Mesothelial cell of epicardium (in vitro differentiated cells): ENCODE measurements at regions not wholly inside any gene's neighbourhood (a gene's known extent, or its start where the extent isn't known, plus 50 kb on each side); places are given as distances from the start of the nearest gene placed in this dataset.

Experiments used
- DNase-seq, 2 experiments: peaks; one replicate each; pipeline ENCODE4 v3.0.0; 2021; ENCODE audit warnings: low spot score in 2 of 2; ENCODE audit not compliant: unreplicated experiment in 2 of 2
- H3K27ac Mint-ChIP-seq: 2 replicates; pipeline ENCODE4 v1.8.0; 2021; ENCODE audit warnings: mixed read lengths
- H3K27me3 Mint-ChIP-seq: 2 replicates; pipeline ENCODE4 v1.8.0; 2021; ENCODE audit warnings: low read depth, mixed read lengths
- H3K36me3 Mint-ChIP-seq: 2 replicates; pipeline ENCODE4 v1.8.0; 2021; ENCODE audit warnings: mixed read lengths
- H3K4me1 Mint-ChIP-seq: 2 replicates; pipeline ENCODE4 v1.8.0; 2021; ENCODE audit warnings: mixed read lengths
- H3K4me3 Mint-ChIP-seq: 2 replicates; pipeline ENCODE4 v1.8.0; 2021; ENCODE audit warnings: mild to moderate bottlenecking, moderate library complexity, mixed read lengths
- H3K9me3 Mint-ChIP-seq: 2 replicates; pipeline ENCODE4 v1.8.0; 2021; ENCODE audit warnings: mixed read lengths
- TF ChIP-seq, protein P1 (sequence below): fragments of 200-600 bp; sonication (generic); IDR thresholded peaks from one replicate; pipeline ENCODE4 v1.5.0; 2021; ENCODE audit warnings: antibody characterized with exemption; ENCODE audit not compliant: unreplicated experiment

GRCh38 chr10:10118131-10118530 is 899.5 kb upstream of the CELF2 start:
- Mint-ChIP-seq H3K4me1 (no peaks in the 10 kb centered on the region), H3K36me3 (no peaks in the 10 kb centered on the region), H3K9me3 (peaks cover 18% of the 10 kb centered on the region), H3K27ac (no peak overlapping the region), H3K4me3 (no peak overlapping the region), H3K27me3 (peaks cover 10% of the 10 kb centered on the region)
- TF ChIP-seq, protein P1, sequence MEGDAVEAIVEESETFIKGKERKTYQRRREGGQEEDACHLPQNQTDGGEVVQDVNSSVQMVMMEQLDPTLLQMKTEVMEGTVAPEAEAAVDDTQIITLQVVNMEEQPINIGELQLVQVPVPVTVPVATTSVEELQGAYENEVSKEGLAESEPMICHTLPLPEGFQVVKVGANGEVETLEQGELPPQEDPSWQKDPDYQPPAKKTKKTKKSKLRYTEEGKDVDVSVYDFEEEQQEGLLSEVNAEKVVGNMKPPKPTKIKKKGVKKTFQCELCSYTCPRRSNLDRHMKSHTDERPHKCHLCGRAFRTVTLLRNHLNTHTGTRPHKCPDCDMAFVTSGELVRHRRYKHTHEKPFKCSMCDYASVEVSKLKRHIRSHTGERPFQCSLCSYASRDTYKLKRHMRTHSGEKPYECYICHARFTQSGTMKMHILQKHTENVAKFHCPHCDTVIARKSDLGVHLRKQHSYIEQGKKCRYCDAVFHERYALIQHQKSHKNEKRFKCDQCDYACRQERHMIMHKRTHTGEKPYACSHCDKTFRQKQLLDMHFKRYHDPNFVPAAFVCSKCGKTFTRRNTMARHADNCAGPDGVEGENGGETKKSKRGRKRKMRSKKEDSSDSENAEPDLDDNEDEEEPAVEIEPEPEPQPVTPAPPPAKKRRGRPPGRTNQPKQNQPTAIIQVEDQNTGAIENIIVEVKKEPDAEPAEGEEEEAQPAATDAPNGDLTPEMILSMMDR = no peak
- no peak for DNase-seq

DNA sequence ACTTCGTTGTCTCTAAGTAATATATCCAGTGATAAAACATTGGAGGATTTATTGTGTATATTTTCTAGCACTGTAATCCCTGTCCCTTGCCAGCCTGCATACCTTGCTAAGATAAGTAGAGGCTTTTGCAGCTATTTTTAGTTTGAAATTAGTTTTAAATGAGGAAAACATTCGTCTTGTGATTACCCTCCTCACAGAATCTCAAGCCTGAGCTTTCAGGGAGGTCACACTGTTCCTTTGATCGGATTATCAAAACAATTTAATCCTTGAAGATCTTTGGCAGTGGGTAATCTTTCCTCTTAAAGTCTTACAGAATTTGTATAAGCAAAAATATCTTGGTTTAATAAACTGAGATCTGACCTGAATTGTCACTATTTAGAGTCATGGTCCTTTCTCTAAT is 897.0 kb upstream of the CELF2 start:
- H3K4me3 Mint-ChIP-seq = no peak overlapping the region
- peaks cover 20% of the 10 kb centered on the region for H3K9me3 Mint-ChIP-seq
- H3K27me3 Mint-ChIP-seq = peaks cover 9% of the 10 kb centered on the region
- H3K4me1 Mint-ChIP-seq = no peaks in the 10 kb centered on the region
- H3K36me3 Mint-ChIP-seq = no peaks in the 10 kb centered on the region
- no peak overlapping the region for H3K27ac Mint-ChIP-seq
- DNase-seq = no peak
- TF ChIP-seq, protein P1 = no peak

DNA sequence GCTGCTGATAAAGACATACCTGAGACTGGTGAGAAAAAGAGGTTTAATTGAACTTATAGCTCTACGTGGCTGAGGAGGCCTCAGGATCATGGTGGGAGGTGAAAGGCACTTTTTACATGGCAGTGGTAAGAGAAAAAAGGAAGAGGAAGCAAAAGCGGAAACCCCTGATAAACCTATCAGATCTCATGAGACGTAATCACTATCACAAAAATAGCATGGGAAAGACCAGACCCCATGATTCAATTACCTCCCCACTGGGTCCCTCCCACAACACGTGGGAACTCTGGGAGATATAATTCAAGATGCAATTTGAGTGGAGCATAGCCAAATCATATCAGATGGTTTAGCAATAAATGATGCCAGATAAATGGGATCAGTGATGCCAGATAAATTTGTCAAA is 892.0 kb upstream of the CELF2 start:
- no peaks in the 10 kb centered on the region for H3K36me3 Mint-ChIP-seq
- peaks cover 13% of the 10 kb centered on the region for H3K9me3 Mint-ChIP-seq
- peaks cover 2% of the 10 kb centered on the region for H3K4me1 Mint-ChIP-seq
- H3K27me3 Mint-ChIP-seq = no peaks in the 10 kb centered on the region
- TF ChIP-seq, protein P1 = no peak
- no peak overlapping the region for H3K4me3 Mint-ChIP-seq
- H3K27ac Mint-ChIP-seq = no peak overlapping the region
- DNase-seq = no peak

GRCh38 chr10:10126218-10126617 is 891.5 kb upstream of the CELF2 start:
- no peaks in the 10 kb centered on the region for H3K27me3 Mint-ChIP-seq

GRCh38 chr10:10128387-10128786 is 889.3 kb upstream of the CELF2 start:
- Mint-ChIP-seq H3K27ac (no peak overlapping the region), H3K4me3 (no peak overlapping the region), H3K9me3 (peaks cover 13% of the 10 kb centered on the region), H3K36me3 (no peaks in the 10 kb centered on the region), H3K4me1 (peaks cover 9% of the 10 kb centered on the region), H3K27me3 (no peaks in the 10 kb centered on the region)
- DNase-seq = no peak
- TF ChIP-seq, protein P1 = no peak

More at GRCh38 chr10:10126218-10126617, 891.5 kb upstream of the CELF2 start:
- TF ChIP-seq, protein P1 = no peak
- no peak overlapping the region for H3K4me3 Mint-ChIP-seq
- no peaks in the 10 kb centered on the region for H3K36me3 Mint-ChIP-seq
- H3K4me1 Mint-ChIP-seq = peaks cover 8% of the 10 kb centered on the region
- no peak overlapping the region for H3K27ac Mint-ChIP-seq
- no peak for DNase-seq
- H3K9me3 Mint-ChIP-seq = peaks cover 13% of the 10 kb centered on the region

- Mint-ChIP-seq H3K9me3 (peaks cover 5% of the 10 kb centered on the region), H3K4me1 (peaks cover 24% of the 10 kb centered on the region), H3K4me3 (no peak overlapping the region), H3K36me3 (no peaks in the 10 kb centered on the region), H3K27me3 (no peaks in the 10 kb centered on the region), H3K27ac (no peak overlapping the region)
- TF ChIP-seq, protein P1 = no peak
- DNase-seq = no peak
Measured at GRCh38 chr10:10130686-10131085, 887.0 kb upstream of the CELF2 start.
